ENCODE measurements at regions not wholly inside any gene's neighbourhood (a gene's known extent, or its start where the extent isn't known, plus 50 kb on each side); places are given as distances from the start of the nearest gene placed in this dataset.
"Not testable (repeated sequence)": the region's sequence is repeated elsewhere in the genome, so short reads cannot be mapped to it uniquely, and the experiment has no call there.

DNA sequence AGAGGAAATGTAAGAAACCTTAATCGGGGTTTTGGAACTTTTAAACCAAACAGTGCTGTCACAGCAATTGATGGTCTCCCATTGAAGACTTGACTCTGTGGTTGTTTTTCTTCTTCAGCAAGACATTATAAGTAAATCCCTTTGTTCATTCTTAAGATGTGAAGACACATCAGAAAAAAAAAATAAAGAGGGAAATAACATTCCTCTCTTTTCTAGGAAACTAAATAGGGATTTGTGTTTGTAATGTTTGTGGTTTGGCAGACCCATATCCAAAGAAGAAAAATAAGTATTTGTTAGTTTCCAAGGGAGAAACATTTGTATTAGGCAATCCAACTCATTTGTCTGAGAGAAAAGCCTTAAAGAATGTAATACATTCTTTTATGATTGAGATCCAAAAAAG is 359.9 kb downstream of the DSC3 start:
- Mint-ChIP-seq H3K4me3 (no peak overlapping the region), H3K9me3 (peaks cover 0 to 22% (median 2%) of the 10 kb centered on the region in 11 donors), H3K36me3 (no peaks in the 10 kb centered on the region), H3K4me1 (no peaks in the 10 kb centered on the region), H3K27ac (no peak overlapping the region), H3K27me3 (no peaks in the 10 kb centered on the region)
- H3K9me3 ChIP-seq (ENCODE audit: control insufficient read depth in 2 of 3, low read length in 3 of 3): no peaks in the 10 kb centered on the region
- ATAC-seq: no peak
- ChIA-PET CTCF (no interaction called here), POLR2A (no interaction called here)
- no peaks in the 10 kb centered on the region for H3K4me1 ChIP-seq (ENCODE audit: control insufficient read depth in 2 of 2, insufficient read depth in 2 of 2, low read length in 2 of 2)
- DNase-seq: no peak
- no peak overlapping the region for H3K27ac ChIP-seq (ENCODE audit: low read depth, low read length)
- no peaks in the 10 kb centered on the region for H3K36me3 ChIP-seq (ENCODE audit: control insufficient read depth in 2 of 3, insufficient read depth in 3 of 3, low read length in 3 of 3)
- intact Hi-C loops (cut with micrococcal nuclease): no loop called here
- no peaks in the 10 kb centered on the region for H3K27me3 ChIP-seq (ENCODE audit: control insufficient read depth in 2 of 2, insufficient read depth in 2 of 2, low read length in 2 of 2)
- H3K4me3 ChIP-seq (ENCODE audit: low read length): no peak overlapping the region

DNA sequence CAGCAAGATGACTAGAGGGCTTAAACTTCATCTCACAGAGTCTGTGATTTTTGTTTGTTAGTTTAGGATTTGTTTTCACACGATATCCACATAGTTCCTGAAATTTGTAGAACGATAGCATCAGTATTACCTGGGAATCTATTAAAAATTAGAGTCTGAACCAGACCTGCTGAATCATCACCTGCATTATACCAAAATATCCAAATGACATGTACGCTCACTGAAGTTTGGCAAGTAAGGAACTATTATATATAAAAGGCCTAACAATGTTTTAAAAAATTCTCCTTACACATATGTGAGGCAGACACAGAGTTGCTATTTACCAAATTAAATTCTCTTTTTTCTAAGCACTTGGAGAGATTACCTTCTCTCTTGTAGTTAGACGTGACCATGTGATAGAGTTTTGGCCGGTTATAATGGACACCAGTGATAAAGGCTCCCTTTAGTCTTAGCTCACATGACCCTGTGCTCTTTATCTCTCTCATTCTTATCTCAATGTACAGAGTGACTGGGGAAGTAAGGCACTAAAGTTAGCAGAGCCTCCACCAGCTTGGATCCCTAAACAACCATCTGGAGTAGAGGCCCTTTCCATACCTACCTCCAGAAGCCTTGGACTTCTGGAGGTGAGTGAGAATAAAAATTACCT is 363.1 kb downstream of the DSC3 start:
- Histone ChIP-seq H3K4me3 (ENCODE audit: low read length) (no peak overlapping the region), H3K27ac (ENCODE audit: low read depth, low read length) (no peak overlapping the region), H3K27me3 (ENCODE audit: control insufficient read depth in 2 of 2, insufficient read depth in 2 of 2, low read length in 2 of 2) (no peaks in the 10 kb centered on the region), H3K36me3 (ENCODE audit: control insufficient read depth in 2 of 3, insufficient read depth in 3 of 3, low read length in 3 of 3) (no peaks in the 10 kb centered on the region), H3K9me3 (ENCODE audit: control insufficient read depth in 2 of 3, low read length in 3 of 3) (no peaks in the 10 kb centered on the region), H3K4me1 (ENCODE audit: control insufficient read depth in 2 of 2, insufficient read depth in 2 of 2, low read length in 2 of 2) (no peaks in the 10 kb centered on the region)
- ChIA-PET POLR2A (no interaction called here), CTCF (no interaction called here)
- ATAC-seq: no peak
- intact Hi-C loops (cut with micrococcal nuclease): no loop called here
- DNase-seq: no peak
- H3K27me3 Mint-ChIP-seq: no peaks in the 10 kb centered on the region
- peaks cover 0 to 13% (median under 1%) of the 10 kb centered on the region in 11 donors for H3K9me3 Mint-ChIP-seq
- no peaks in the 10 kb centered on the region for H3K4me1 Mint-ChIP-seq
- no peak overlapping the region for H3K27ac Mint-ChIP-seq
- no peak overlapping the region for H3K4me3 Mint-ChIP-seq
- no peaks in the 10 kb centered on the region for H3K36me3 Mint-ChIP-seq

DNA sequence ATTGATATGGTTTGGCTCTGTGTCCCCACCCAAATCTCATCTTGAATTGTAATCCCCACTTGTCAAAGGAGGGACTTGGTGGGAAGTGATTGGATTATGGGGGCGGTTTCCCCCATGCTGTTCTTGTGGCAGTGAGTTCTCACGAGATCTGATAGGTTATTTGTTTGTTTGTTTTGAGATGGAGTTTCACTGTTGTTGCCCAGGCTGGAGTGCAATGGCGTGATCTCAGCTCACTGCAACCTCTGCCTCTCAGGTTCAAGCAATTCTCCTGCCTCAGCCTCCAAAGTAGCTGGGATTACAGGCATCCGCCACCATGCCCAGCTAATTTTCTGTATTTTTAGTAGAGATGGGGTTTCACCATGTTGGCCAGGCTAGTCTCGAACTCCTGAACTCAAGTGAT is 364.7 kb downstream of the DSC3 start:
- H3K9me3 ChIP-seq (ENCODE audit: control insufficient read depth in 2 of 3, low read length in 3 of 3); H3K4me3 Mint-ChIP-seq; POLR2A ChIA-PET; H3K4me1 Mint-ChIP-seq; H3K36me3 Mint-ChIP-seq; H3K27ac ChIP-seq (ENCODE audit: low read depth, low read length); H3K4me1 ChIP-seq (ENCODE audit: control insufficient read depth in 2 of 2, insufficient read depth in 2 of 2, low read length in 2 of 2); ATAC-seq; H3K4me3 ChIP-seq (ENCODE audit: low read length); H3K27ac Mint-ChIP-seq; H3K36me3 ChIP-seq (ENCODE audit: control insufficient read depth in 2 of 3, insufficient read depth in 3 of 3, low read length in 3 of 3); H3K27me3 Mint-ChIP-seq; H3K27me3 ChIP-seq (ENCODE audit: control insufficient read depth in 2 of 2, insufficient read depth in 2 of 2, low read length in 2 of 2); DNase-seq; CTCF ChIA-PET: not testable (repeated sequence)
- peaks cover 0 to 13% (median 0%) of the 10 kb centered on the region in 11 donors for H3K9me3 Mint-ChIP-seq
- intact Hi-C loops (cut with micrococcal nuclease): loop anchor here in 1 of 2 donors (1.0 kb wide), 1 partner anchor 12 kb away; no protein-coding TSS in a partner anchor

DNA sequence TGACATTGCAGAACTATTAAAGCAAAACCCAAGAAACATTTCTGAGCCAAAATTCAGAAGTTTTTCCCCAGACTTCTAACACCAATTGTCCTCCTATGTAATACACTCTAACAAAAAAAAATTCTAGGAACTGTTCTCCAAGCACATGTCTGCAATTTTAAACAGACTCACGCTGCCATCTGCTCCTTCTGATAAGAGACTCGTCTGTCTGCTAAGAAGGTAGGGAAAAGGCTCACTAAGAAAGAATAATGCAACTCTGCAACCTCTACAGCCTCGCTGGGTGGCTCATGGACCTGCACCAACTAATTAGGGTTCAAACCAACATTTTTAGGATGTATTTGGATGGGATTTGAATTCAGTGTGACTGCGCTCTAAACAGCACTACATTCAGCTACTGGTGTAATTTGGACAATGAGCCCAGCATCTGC is 366.5 kb downstream of the DSC3 start:
- H3K36me3 ChIP-seq (ENCODE audit: control insufficient read depth in 2 of 3, insufficient read depth in 3 of 3, low read length in 3 of 3): no peaks in the 10 kb centered on the region
- H3K9me3 Mint-ChIP-seq: peaks cover 0 to 10% (median 0%) of the 10 kb centered on the region in 11 donors
- H3K9me3 ChIP-seq (ENCODE audit: control insufficient read depth in 2 of 3, low read length in 3 of 3): no peaks in the 10 kb centered on the region
- no peaks in the 10 kb centered on the region for H3K27me3 Mint-ChIP-seq
- no peak overlapping the region for H3K27ac ChIP-seq (ENCODE audit: low read depth, low read length)
- no peak overlapping the region for H3K4me3 Mint-ChIP-seq
- DNase-seq (no peak), ATAC-seq (no peak)
- H3K4me3 ChIP-seq (ENCODE audit: low read length): no peak overlapping the region
- CTCF ChIA-PET: no interaction called here
- H3K4me1 ChIP-seq (ENCODE audit: control insufficient read depth in 2 of 2, insufficient read depth in 2 of 2, low read length in 2 of 2): no peaks in the 10 kb centered on the region
- H3K27me3 ChIP-seq (ENCODE audit: control insufficient read depth in 2 of 2, insufficient read depth in 2 of 2, low read length in 2 of 2): no peaks in the 10 kb centered on the region
- intact Hi-C loops (cut with micrococcal nuclease): no loop called here
- no peaks in the 10 kb centered on the region for H3K36me3 Mint-ChIP-seq
- POLR2A ChIA-PET: no interaction called here
- H3K27ac Mint-ChIP-seq: no peak overlapping the region
- no peaks in the 10 kb centered on the region for H3K4me1 Mint-ChIP-seq

DNA sequence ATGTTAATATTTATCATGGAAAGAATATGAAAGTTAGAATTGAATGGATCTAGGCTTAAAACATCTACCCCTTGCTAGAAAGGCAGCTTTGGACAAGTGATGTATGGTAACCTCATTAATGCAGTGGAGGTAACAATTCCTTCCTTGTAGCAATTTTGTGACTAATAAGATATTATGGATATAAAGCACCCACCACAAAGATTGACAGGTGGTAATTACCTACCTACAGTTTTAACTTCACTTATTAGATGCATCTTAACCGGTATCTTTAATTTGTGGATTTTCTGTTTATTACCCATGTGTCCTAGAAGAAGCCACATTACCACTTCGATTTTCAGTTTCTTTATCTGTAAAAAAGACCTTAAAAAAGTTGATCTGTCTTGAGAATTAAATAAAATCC is 367.0 kb downstream of the DSC3 start:
- POLR2A ChIA-PET: no interaction called here
- Histone ChIP-seq H3K4me1 (ENCODE audit: control insufficient read depth in 2 of 2, insufficient read depth in 2 of 2, low read length in 2 of 2) (no peaks in the 10 kb centered on the region), H3K9me3 (ENCODE audit: control insufficient read depth in 2 of 3, low read length in 3 of 3) (no peaks in the 10 kb centered on the region), H3K4me3 (ENCODE audit: low read length) (no peak overlapping the region), H3K27me3 (ENCODE audit: control insufficient read depth in 2 of 2, insufficient read depth in 2 of 2, low read length in 2 of 2) (no peaks in the 10 kb centered on the region), H3K27ac (ENCODE audit: low read depth, low read length) (no peak overlapping the region), H3K36me3 (ENCODE audit: control insufficient read depth in 2 of 3, insufficient read depth in 3 of 3, low read length in 3 of 3) (no peaks in the 10 kb centered on the region)
- no peak for DNase-seq
- H3K36me3 Mint-ChIP-seq: no peaks in the 10 kb centered on the region
- H3K9me3 Mint-ChIP-seq: peaks cover 0 to 12% (median 1%) of the 10 kb centered on the region in 11 donors
- no peaks in the 10 kb centered on the region for H3K27me3 Mint-ChIP-seq
- CTCF ChIA-PET: no interaction called here
- intact Hi-C loops (cut with micrococcal nuclease): no loop called here
- H3K27ac Mint-ChIP-seq: no peak overlapping the region
- no peak overlapping the region for H3K4me3 Mint-ChIP-seq
- ATAC-seq: no peak
- H3K4me1 Mint-ChIP-seq: no peaks in the 10 kb centered on the region

DNA sequence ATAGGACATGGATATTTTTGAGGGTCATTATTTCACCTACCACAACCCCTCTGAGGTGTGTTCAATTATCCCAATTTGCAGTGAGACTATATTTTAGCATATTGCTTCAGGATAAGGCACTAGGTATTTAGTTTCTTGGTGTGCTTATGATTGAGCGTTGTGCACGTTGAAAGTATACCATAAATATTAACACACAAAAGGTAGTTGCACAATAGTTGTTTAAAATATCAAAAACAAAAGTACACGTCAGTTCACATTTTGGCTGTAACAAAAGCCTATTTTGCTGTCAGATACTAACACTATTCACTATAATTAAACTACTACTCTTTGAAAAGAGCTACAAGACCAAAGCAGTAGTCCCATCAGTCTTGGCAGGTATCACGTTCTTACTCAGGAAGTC is 367.5 kb downstream of the DSC3 start:
- DNase-seq (no peak), ATAC-seq (no peak)
- Mint-ChIP-seq H3K9me3 (peaks cover 0 to 16% (median 1%) of the 10 kb centered on the region in 11 donors), H3K27ac (no peak overlapping the region), H3K4me3 (no peak overlapping the region), H3K27me3 (no peaks in the 10 kb centered on the region), H3K36me3 (no peaks in the 10 kb centered on the region), H3K4me1 (no peaks in the 10 kb centered on the region)
- H3K27ac ChIP-seq (ENCODE audit: low read depth, low read length): no peak overlapping the region
- ChIA-PET CTCF (no interaction called here), POLR2A (no interaction called here)
- no peaks in the 10 kb centered on the region for H3K27me3 ChIP-seq (ENCODE audit: control insufficient read depth in 2 of 2, insufficient read depth in 2 of 2, low read length in 2 of 2)
- H3K4me1 ChIP-seq (ENCODE audit: control insufficient read depth in 2 of 2, insufficient read depth in 2 of 2, low read length in 2 of 2): no peaks in the 10 kb centered on the region
- no peak overlapping the region for H3K4me3 ChIP-seq (ENCODE audit: low read length)
- intact Hi-C loops (cut with micrococcal nuclease): no loop called here
- H3K36me3 ChIP-seq (ENCODE audit: control insufficient read depth in 2 of 3, insufficient read depth in 3 of 3, low read length in 3 of 3): no peaks in the 10 kb centered on the region
- H3K9me3 ChIP-seq (ENCODE audit: control insufficient read depth in 2 of 3, low read length in 3 of 3): no peaks in the 10 kb centered on the region

DNA sequence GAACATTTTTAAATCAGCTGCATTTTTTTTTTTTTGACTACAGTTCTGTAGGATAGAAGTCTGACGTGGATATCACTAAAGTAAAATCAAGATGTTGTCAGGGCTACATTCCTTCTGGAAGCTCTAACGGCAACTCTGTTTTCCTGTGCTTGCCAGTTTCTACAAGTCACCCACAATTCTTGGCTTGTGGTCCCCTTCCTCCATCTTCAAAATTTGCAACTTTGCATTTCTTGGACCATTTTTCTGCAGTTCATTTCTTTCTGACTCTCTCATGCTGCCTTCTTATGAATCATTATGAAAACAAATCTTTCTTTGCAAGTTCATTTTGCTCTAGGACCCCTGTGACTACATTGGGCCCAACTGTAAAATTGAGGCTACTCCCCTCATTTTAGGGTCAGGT is 367.9 kb downstream of the DSC3 start:
- H3K9me3 Mint-ChIP-seq: peaks cover 0 to 17% (median 1%) of the 10 kb centered on the region in 11 donors
- POLR2A ChIA-PET: no interaction called here
- no peaks in the 10 kb centered on the region for H3K9me3 ChIP-seq (ENCODE audit: control insufficient read depth in 2 of 3, low read length in 3 of 3)
- CTCF ChIA-PET: no interaction called here
- no peaks in the 10 kb centered on the region for H3K36me3 Mint-ChIP-seq
- no peaks in the 10 kb centered on the region for H3K4me1 ChIP-seq (ENCODE audit: control insufficient read depth in 2 of 2, insufficient read depth in 2 of 2, low read length in 2 of 2)
- H3K27ac ChIP-seq (ENCODE audit: low read depth, low read length): no peak overlapping the region
- intact Hi-C loops (cut with micrococcal nuclease): loop anchor here in 1 of 2 donors (5.0 kb wide), 1 partner anchor 52 kb away; no protein-coding TSS in a partner anchor
- DNase-seq (no peak), ATAC-seq (no peak)
- H3K4me1 Mint-ChIP-seq: no peaks in the 10 kb centered on the region
- H3K4me3 Mint-ChIP-seq: no peak overlapping the region
- no peaks in the 10 kb centered on the region for H3K27me3 ChIP-seq (ENCODE audit: control insufficient read depth in 2 of 2, insufficient read depth in 2 of 2, low read length in 2 of 2)
- no peaks in the 10 kb centered on the region for H3K36me3 ChIP-seq (ENCODE audit: control insufficient read depth in 2 of 3, insufficient read depth in 3 of 3, low read length in 3 of 3)
- H3K27ac Mint-ChIP-seq: no peak overlapping the region
- H3K4me3 ChIP-seq (ENCODE audit: low read length): no peak overlapping the region
- no peaks in the 10 kb centered on the region for H3K27me3 Mint-ChIP-seq

All from naive thymus-derived CD4-positive, alpha-beta T cell (primary cell).